ENCODE measurements at regions not wholly inside any gene's neighbourhood (a gene's known extent, or its start where the extent isn't known, plus 50 kb on each side); places are given as distances from the start of the nearest gene placed in this dataset.

DNA sequence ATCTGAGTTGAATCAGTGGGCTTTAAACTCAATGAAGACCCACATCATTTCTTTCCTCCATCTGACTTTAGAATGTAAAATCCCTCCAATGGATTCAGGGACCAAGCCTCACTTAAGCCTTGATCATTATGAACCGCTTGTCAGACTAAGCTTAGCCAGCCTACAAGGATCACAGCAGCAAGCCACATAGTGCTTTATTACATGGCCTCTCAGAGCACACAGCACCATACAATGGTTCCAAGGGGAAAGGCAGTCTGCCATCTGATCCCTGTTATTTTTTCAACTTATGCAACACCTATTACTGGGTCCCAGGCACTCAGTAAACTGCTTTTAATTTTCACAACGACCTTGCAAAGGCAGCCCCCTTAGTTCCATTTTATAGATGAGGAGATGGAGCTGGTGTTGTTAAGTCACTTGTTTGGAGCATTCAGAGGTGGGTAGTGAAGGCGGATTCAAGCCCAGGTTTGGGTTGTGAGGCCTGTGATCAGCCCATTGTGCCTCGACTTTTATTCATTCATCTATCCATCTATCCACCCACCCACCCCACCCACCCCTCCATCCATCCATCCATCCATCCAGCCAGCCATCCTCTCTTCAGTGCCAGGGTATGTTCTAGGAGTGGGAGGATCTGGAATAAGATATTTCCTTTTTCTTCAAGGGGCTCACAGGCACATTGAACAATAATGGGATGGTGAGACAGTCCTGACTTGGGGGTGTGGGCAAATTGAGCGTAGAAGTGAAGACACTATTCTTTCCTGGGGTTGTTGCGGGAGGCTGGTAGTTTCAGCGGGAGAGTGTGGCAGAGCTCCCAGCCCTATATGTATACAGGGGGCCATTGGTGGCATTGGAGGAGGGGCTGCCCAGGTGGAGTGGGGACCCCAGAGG, 141.2 kb downstream of the MYCN start:
- Histone ChIP-seq H3K27ac (ENCODE audit: insufficient read depth in 1 of 2, low read depth in 1 of 2, low read length in 2 of 2, poor library complexity in 1 of 2, severe bottlenecking in 2 of 2) (no peak overlapping the region), H3K4me3 (ENCODE audit: control insufficient read depth in 1 of 7, extremely low read depth in 1 of 7, insufficient read depth in 4 of 7, low read depth in 2 of 7, low read length in 6 of 7) (no peak overlapping the region), H3K9me3 (ENCODE audit: control extremely low read depth in 1 of 5, control insufficient read depth in 4 of 5, insufficient read depth in 2 of 5, low read depth in 1 of 5, low read length in 4 of 5) (no peaks in the 10 kb centered on the region), H3K27me3 (replicated peaks in 2 of 5; ENCODE audit: control insufficient read depth in 4 of 5, insufficient read depth in 5 of 5, low read length in 4 of 5) (peaks cover 0 to 2% (median 0%) of the 10 kb centered on the region in 5 experiments), H3K4me1 (ENCODE audit: control extremely low read depth in 1 of 4, control insufficient read depth in 4 of 4, insufficient read depth in 4 of 4, low read length in 3 of 4) (no peaks in the 10 kb centered on the region), H3K36me3 (ENCODE audit: control insufficient read depth in 4 of 4, insufficient read depth in 4 of 4, low read length in 3 of 4) (no peaks in the 10 kb centered on the region)
- no peak for DNase-seq
- 95% methylated on average over 4 of the region's 7 CpGs for WGBS (ENCODE audit: insufficient coverage)
- ChIA-PET POLR2A (interaction anchor here (0.6 kb wide), 1 partner anchor 39 kb away, joined by 5 read pairs; no protein-coding TSS in a partner anchor), CTCF (interaction anchor here (1.2 kb wide), 1 partner anchor 13 kb away, joined by 3 read pairs; no protein-coding TSS in a partner anchor)

DNA sequence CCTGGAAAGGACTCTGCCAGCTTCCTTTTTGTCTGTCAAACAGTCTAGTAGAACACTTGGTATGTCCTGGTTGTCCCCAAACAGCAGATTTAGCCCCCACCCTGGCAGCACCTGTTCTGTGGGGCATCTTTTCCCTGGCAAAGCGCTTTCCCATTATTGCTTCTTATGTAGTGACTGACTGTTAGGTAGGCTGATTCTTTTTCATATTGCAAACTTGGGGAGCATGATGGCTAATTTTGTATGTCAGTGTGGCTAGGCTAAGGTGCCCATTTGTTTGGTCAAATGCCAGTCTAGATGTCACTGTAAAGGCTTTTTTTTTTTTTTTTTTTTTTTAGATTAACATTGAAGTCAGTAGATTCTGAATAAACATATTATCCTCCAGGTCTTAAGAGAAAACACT, 140.2 kb downstream of the MYCN start:
- Histone ChIP-seq H3K36me3 (ENCODE audit: control insufficient read depth in 4 of 4, insufficient read depth in 4 of 4, low read length in 3 of 4) (no peaks in the 10 kb centered on the region), H3K9me3 (ENCODE audit: control extremely low read depth in 1 of 5, control insufficient read depth in 4 of 5, insufficient read depth in 2 of 5, low read depth in 1 of 5, low read length in 4 of 5) (no peaks in the 10 kb centered on the region), H3K4me1 (ENCODE audit: control extremely low read depth in 1 of 4, control insufficient read depth in 4 of 4, insufficient read depth in 4 of 4, low read length in 3 of 4) (no peaks in the 10 kb centered on the region), H3K27ac (ENCODE audit: insufficient read depth in 1 of 2, low read depth in 1 of 2, low read length in 2 of 2, poor library complexity in 1 of 2, severe bottlenecking in 2 of 2) (no peak overlapping the region), H3K27me3 (replicated peaks in 2 of 5; ENCODE audit: control insufficient read depth in 4 of 5, insufficient read depth in 5 of 5, low read length in 4 of 5) (peaks cover 0 to 2% (median 0%) of the 10 kb centered on the region in 5 experiments), H3K4me3 (ENCODE audit: control insufficient read depth in 1 of 7, extremely low read depth in 1 of 7, insufficient read depth in 4 of 7, low read depth in 2 of 7, low read length in 6 of 7) (no peak overlapping the region)
- no CpG with 5 or more reads among the region's 1 CpG for WGBS (ENCODE audit: insufficient coverage)
- no peak for DNase-seq
- CTCF ChIA-PET = no interaction called here
- POLR2A ChIA-PET = no interaction called here

- 100% methylated on average over 2 of the region's 4 CpGs for WGBS (ENCODE audit: insufficient coverage)
- POLR2A ChIA-PET = no interaction called here
- H3K9me3 ChIP-seq (ENCODE audit: control extremely low read depth in 1 of 5, control insufficient read depth in 4 of 5, insufficient read depth in 2 of 5, low read depth in 1 of 5, low read length in 4 of 5) = no peaks in the 10 kb centered on the region
- H3K4me3 ChIP-seq (ENCODE audit: control insufficient read depth in 1 of 7, extremely low read depth in 1 of 7, insufficient read depth in 4 of 7, low read depth in 2 of 7, low read length in 6 of 7) = no peak overlapping the region
- H3K27me3 ChIP-seq (replicated peaks in 2 of 5; ENCODE audit: control insufficient read depth in 4 of 5, insufficient read depth in 5 of 5, low read length in 4 of 5) = peaks cover 0 to 2% (median 0%) of the 10 kb centered on the region in 5 experiments
- no peaks in the 10 kb centered on the region for H3K36me3 ChIP-seq (ENCODE audit: control insufficient read depth in 4 of 4, insufficient read depth in 4 of 4, low read length in 3 of 4)
- H3K4me1 ChIP-seq (ENCODE audit: control extremely low read depth in 1 of 4, control insufficient read depth in 4 of 4, insufficient read depth in 4 of 4, low read length in 3 of 4) = no peaks in the 10 kb centered on the region
- H3K27ac ChIP-seq (ENCODE audit: insufficient read depth in 1 of 2, low read depth in 1 of 2, low read length in 2 of 2, poor library complexity in 1 of 2, severe bottlenecking in 2 of 2) = no peak overlapping the region
- no peak for DNase-seq
- CTCF ChIA-PET = no interaction called here
Observed at GRCh38 chr2:16080071-16080470, 139.7 kb downstream of the MYCN start.

DNA sequence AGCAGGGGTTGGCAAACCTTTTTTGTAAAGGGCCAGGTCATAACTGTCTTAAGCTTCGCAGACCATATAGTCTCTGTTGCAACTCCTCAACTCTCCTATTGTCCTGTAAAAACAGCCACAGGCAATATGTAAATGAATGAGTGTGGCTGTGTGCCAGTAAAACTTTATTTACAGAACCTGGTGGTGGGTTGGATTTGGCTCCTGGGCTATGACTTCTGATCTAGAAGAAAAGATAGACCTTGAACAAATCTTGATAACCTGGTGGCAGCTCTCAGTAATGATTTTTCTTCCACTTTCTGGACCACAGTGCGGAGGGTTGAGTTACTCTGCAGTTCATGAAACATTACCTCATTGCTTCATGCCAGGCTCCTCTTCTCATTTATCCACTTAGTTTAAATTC, 139.3 kb downstream of the MYCN start:
- H3K9me3 ChIP-seq (ENCODE audit: control extremely low read depth in 1 of 5, control insufficient read depth in 4 of 5, insufficient read depth in 2 of 5, low read depth in 1 of 5, low read length in 4 of 5) = no peaks in the 10 kb centered on the region
- no peaks in the 10 kb centered on the region for H3K4me1 ChIP-seq (ENCODE audit: control extremely low read depth in 1 of 4, control insufficient read depth in 4 of 4, insufficient read depth in 4 of 4, low read length in 3 of 4)
- H3K4me3 ChIP-seq (ENCODE audit: control insufficient read depth in 1 of 7, extremely low read depth in 1 of 7, insufficient read depth in 4 of 7, low read depth in 2 of 7, low read length in 6 of 7) = no peak overlapping the region
- H3K27ac ChIP-seq (ENCODE audit: insufficient read depth in 1 of 2, low read depth in 1 of 2, low read length in 2 of 2, poor library complexity in 1 of 2, severe bottlenecking in 2 of 2) = no peak overlapping the region
- H3K36me3 ChIP-seq (ENCODE audit: control insufficient read depth in 4 of 4, insufficient read depth in 4 of 4, low read length in 3 of 4) = no peaks in the 10 kb centered on the region
- 100% methylated on average over 2 of the region's 2 CpGs for WGBS (ENCODE audit: insufficient coverage)
- ChIA-PET CTCF (no interaction called here), POLR2A (no interaction called here)
- peaks cover 0 to 2% (median 0%) of the 10 kb centered on the region in 5 experiments for H3K27me3 ChIP-seq (replicated peaks in 2 of 5; ENCODE audit: control insufficient read depth in 4 of 5, insufficient read depth in 5 of 5, low read length in 4 of 5)
- DNase-seq = no peak

DNA sequence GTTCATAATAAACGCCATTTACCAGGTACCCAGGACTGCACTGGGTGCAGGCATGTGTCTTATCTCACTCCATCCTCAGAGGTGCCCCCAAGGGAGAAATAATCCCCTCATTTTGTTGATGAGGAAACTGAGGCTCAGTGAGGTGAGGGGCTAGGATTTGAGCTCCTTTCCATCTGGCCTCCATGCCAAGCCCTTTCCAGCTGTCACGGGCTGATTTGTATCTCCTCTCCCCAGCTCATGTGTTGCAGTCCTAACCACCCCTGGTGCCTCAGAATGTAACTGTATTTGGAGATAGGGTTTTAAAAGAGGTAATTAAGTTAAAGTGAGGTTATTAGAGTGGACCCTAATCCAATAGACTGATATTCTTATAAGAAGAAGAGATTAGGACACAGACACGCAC, 137.3 kb downstream of the MYCN start:
- no peak for DNase-seq
- Histone ChIP-seq H3K9me3 (ENCODE audit: control extremely low read depth in 1 of 5, control insufficient read depth in 4 of 5, insufficient read depth in 2 of 5, low read depth in 1 of 5, low read length in 4 of 5) (no peaks in the 10 kb centered on the region), H3K4me1 (ENCODE audit: control extremely low read depth in 1 of 4, control insufficient read depth in 4 of 4, insufficient read depth in 4 of 4, low read length in 3 of 4) (no peaks in the 10 kb centered on the region), H3K27ac (ENCODE audit: insufficient read depth in 1 of 2, low read depth in 1 of 2, low read length in 2 of 2, poor library complexity in 1 of 2, severe bottlenecking in 2 of 2) (no peak overlapping the region), H3K4me3 (ENCODE audit: control insufficient read depth in 1 of 7, extremely low read depth in 1 of 7, insufficient read depth in 4 of 7, low read depth in 2 of 7, low read length in 6 of 7) (no peak overlapping the region), H3K27me3 (replicated peaks in 2 of 5; ENCODE audit: control insufficient read depth in 4 of 5, insufficient read depth in 5 of 5, low read length in 4 of 5) (peaks cover 0 to 2% (median 0%) of the 10 kb centered on the region in 5 experiments), H3K36me3 (ENCODE audit: control insufficient read depth in 4 of 4, insufficient read depth in 4 of 4, low read length in 3 of 4) (no peaks in the 10 kb centered on the region)
- POLR2A ChIA-PET = no interaction called here
- CTCF ChIA-PET = no interaction called here
- WGBS (ENCODE audit: insufficient coverage) = 91% methylated on average over 1 of the region's 3 CpGs

- Histone ChIP-seq H3K4me1 (ENCODE audit: control extremely low read depth in 1 of 4, control insufficient read depth in 4 of 4, insufficient read depth in 4 of 4, low read length in 3 of 4) (no peaks in the 10 kb centered on the region), H3K36me3 (ENCODE audit: control insufficient read depth in 4 of 4, insufficient read depth in 4 of 4, low read length in 3 of 4) (no peaks in the 10 kb centered on the region), H3K27me3 (replicated peaks in 2 of 5; ENCODE audit: control insufficient read depth in 4 of 5, insufficient read depth in 5 of 5, low read length in 4 of 5) (peaks cover 0 to 2% (median 0%) of the 10 kb centered on the region in 5 experiments), H3K4me3 (ENCODE audit: control insufficient read depth in 1 of 7, extremely low read depth in 1 of 7, insufficient read depth in 4 of 7, low read depth in 2 of 7, low read length in 6 of 7) (no peak overlapping the region), H3K9me3 (ENCODE audit: control extremely low read depth in 1 of 5, control insufficient read depth in 4 of 5, insufficient read depth in 2 of 5, low read depth in 1 of 5, low read length in 4 of 5) (no peaks in the 10 kb centered on the region), H3K27ac (ENCODE audit: insufficient read depth in 1 of 2, low read depth in 1 of 2, low read length in 2 of 2, poor library complexity in 1 of 2, severe bottlenecking in 2 of 2) (no peak overlapping the region)
- ChIA-PET CTCF (no interaction called here), POLR2A (no interaction called here)
- DNase-seq = no peak
- 100% methylated on average over 5 of the region's 5 CpGs for WGBS (ENCODE audit: insufficient coverage)
Observed at GRCh38 chr2:16076911-16077310, 136.6 kb downstream of the MYCN start.

Data from common myeloid progenitor, CD34-positive (primary cell).